ENCODE measurements at regions not wholly inside any gene's neighbourhood (a gene's known extent, or its start where the extent isn't known, plus 50 kb on each side); places are given as distances from the start of the nearest gene placed in this dataset.

DNA sequence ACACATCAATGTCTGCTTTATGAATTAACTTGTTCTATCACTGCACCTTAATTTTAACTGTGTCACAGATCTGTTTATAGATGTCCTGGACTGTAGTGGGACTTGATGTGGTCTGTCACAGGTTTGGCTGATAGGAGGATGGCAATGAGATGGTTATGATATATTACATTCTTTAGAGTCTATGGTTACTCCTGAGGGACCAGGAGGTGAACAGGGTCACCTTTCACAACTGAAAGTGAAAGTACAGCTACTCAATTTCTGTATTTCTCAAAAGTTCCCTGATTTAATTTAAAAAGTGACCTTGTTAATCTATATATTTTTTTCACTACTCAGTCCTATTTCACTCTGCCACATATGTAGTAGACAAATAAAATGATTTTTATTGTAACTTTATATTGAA is 1284.1 kb upstream of the GYPC start:
- Histone ChIP-seq H3K9me3 (ENCODE audit: control extremely low read depth in 1 of 3, control insufficient read depth in 2 of 3, insufficient read depth in 1 of 3, low read length in 2 of 3) (no peaks in the 10 kb centered on the region), H2AFZ (ENCODE audit: insufficient read depth, low read depth, low read length, poor library complexity, severe bottlenecking) (no peak overlapping the region), H3K36me3 (replicated peaks in 1 of 2; ENCODE audit: control extremely low read depth in 1 of 2, control insufficient read depth in 1 of 2, extremely low read depth in 1 of 2, insufficient read depth in 2 of 2, low read length in 1 of 2) (no peaks in the 10 kb centered on the region), H3K9ac (ENCODE audit: low read length) (no peak overlapping the region), H3K4me2 (replicated peaks; ENCODE audit: low read depth, low read length, poor library complexity, severe bottlenecking) (no peak overlapping the region), H3K27ac (ENCODE audit: low read length in 2 of 2) (no peak overlapping the region), H3K4me1 (ENCODE audit: control insufficient read depth in 2 of 2, insufficient read depth in 2 of 2, low read length in 2 of 2) (no peaks in the 10 kb centered on the region), H3K4me3 (ENCODE audit: control extremely low read depth in 1 of 5, extremely low read depth in 1 of 5, insufficient read depth in 1 of 5, low read depth in 2 of 5, low read length in 4 of 5) (no peak overlapping the region), H4K20me1 (ENCODE audit: control insufficient read depth, insufficient read depth, low read length, poor library complexity, severe bottlenecking) (no peaks in the 10 kb centered on the region), H3K79me2 (ENCODE audit: control insufficient read depth, insufficient read depth, low read length) (no peaks in the 10 kb centered on the region), H3K27me3 (replicated peaks in 1 of 4; ENCODE audit: control extremely low read depth in 1 of 4, control insufficient read depth in 3 of 4, insufficient read depth in 4 of 4, low read length in 3 of 4) (no peaks in the 10 kb centered on the region)
- no peak overlapping the region for H3K4me3 Mint-ChIP-seq
- H3K4me1 Mint-ChIP-seq, result no peaks in the 10 kb centered on the region
- H3K9me3 Mint-ChIP-seq (ENCODE audit: insufficient read depth), result peaks cover 4% of the 10 kb centered on the region
- no peak for ATAC-seq (ENCODE audit: low read depth)
- intact Hi-C loops (cut with micrococcal nuclease), result no loop called here
- ChIA-PET CTCF (no interaction called here), POLR2A (no interaction called here)
- H3K27ac Mint-ChIP-seq, result no peak overlapping the region
- DNase-seq, result no peak
- no peaks in the 10 kb centered on the region for H3K27me3 Mint-ChIP-seq
- TF ChIP-seq, protein P1, sequence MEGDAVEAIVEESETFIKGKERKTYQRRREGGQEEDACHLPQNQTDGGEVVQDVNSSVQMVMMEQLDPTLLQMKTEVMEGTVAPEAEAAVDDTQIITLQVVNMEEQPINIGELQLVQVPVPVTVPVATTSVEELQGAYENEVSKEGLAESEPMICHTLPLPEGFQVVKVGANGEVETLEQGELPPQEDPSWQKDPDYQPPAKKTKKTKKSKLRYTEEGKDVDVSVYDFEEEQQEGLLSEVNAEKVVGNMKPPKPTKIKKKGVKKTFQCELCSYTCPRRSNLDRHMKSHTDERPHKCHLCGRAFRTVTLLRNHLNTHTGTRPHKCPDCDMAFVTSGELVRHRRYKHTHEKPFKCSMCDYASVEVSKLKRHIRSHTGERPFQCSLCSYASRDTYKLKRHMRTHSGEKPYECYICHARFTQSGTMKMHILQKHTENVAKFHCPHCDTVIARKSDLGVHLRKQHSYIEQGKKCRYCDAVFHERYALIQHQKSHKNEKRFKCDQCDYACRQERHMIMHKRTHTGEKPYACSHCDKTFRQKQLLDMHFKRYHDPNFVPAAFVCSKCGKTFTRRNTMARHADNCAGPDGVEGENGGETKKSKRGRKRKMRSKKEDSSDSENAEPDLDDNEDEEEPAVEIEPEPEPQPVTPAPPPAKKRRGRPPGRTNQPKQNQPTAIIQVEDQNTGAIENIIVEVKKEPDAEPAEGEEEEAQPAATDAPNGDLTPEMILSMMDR (IDR thresholded peaks at IDR 0.05), result no peak
- no peak for TF ChIP-seq EZH2 (IDR thresholded peaks at IDR 0.05; ENCODE audit: borderline replicate concordance, insufficient read depth, low read depth, low read length, poor library complexity, severe bottlenecking)

- Histone ChIP-seq H3K9ac (ENCODE audit: low read length) (no peak overlapping the region), H3K9me3 (ENCODE audit: control extremely low read depth in 1 of 3, control insufficient read depth in 2 of 3, insufficient read depth in 1 of 3, low read length in 2 of 3) (no peaks in the 10 kb centered on the region), H3K4me2 (replicated peaks; ENCODE audit: low read depth, low read length, poor library complexity, severe bottlenecking) (no peak overlapping the region), H3K27me3 (replicated peaks in 1 of 4; ENCODE audit: control extremely low read depth in 1 of 4, control insufficient read depth in 3 of 4, insufficient read depth in 4 of 4, low read length in 3 of 4) (no peaks in the 10 kb centered on the region), H3K4me3 (ENCODE audit: control extremely low read depth in 1 of 5, extremely low read depth in 1 of 5, insufficient read depth in 1 of 5, low read depth in 2 of 5, low read length in 4 of 5) (no peak overlapping the region), H3K36me3 (replicated peaks in 1 of 2; ENCODE audit: control extremely low read depth in 1 of 2, control insufficient read depth in 1 of 2, extremely low read depth in 1 of 2, insufficient read depth in 2 of 2, low read length in 1 of 2) (no peaks in the 10 kb centered on the region), H3K4me1 (ENCODE audit: control insufficient read depth in 2 of 2, insufficient read depth in 2 of 2, low read length in 2 of 2) (no peaks in the 10 kb centered on the region), H3K27ac (ENCODE audit: low read length in 2 of 2) (no peak overlapping the region), H4K20me1 (ENCODE audit: control insufficient read depth, insufficient read depth, low read length, poor library complexity, severe bottlenecking) (no peaks in the 10 kb centered on the region), H2AFZ (ENCODE audit: insufficient read depth, low read depth, low read length, poor library complexity, severe bottlenecking) (no peak overlapping the region), H3K79me2 (ENCODE audit: control insufficient read depth, insufficient read depth, low read length) (no peaks in the 10 kb centered on the region)
- no peaks in the 10 kb centered on the region for H3K27me3 Mint-ChIP-seq
- CTCF ChIA-PET, result no interaction called here
- WGBS (ENCODE audit: insufficient coverage), result no CpG with 5 or more reads among the region's 1 CpG
- no peak overlapping the region for H3K4me3 Mint-ChIP-seq
- POLR2A ChIA-PET, result no interaction called here
- no peaks in the 10 kb centered on the region for H3K4me1 Mint-ChIP-seq
- DNase-seq, result no peak
- no peak for ATAC-seq (ENCODE audit: low read depth)
- peaks cover 2% of the 10 kb centered on the region for H3K9me3 Mint-ChIP-seq (ENCODE audit: insufficient read depth)
- TF ChIP-seq, protein P1 (IDR thresholded peaks at IDR 0.05), result no peak
- TF ChIP-seq EZH2 (IDR thresholded peaks at IDR 0.05; ENCODE audit: borderline replicate concordance, insufficient read depth, low read depth, low read length, poor library complexity, severe bottlenecking), result no peak
- intact Hi-C loops (cut with micrococcal nuclease), result no loop called here
- no peak overlapping the region for H3K27ac Mint-ChIP-seq
These were observed 1282.7 kb upstream of the GYPC start for GRCh38 chr2:125373293-125373692.
